Ovary (tissue), 3 donors: ENCODE measurements at regions not wholly inside any gene's neighbourhood (a gene's known extent, or its start where the extent isn't known, plus 50 kb on each side); places are given as distances from the start of the nearest gene placed in this dataset.

Experiments
- EP300 ChIP-seq: sonication (generic); formaldehyde crosslinking; IDR thresholded peaks from one replicate; pipeline ENCODE4 v1.6.1; 2017; ENCODE audit warnings: antibody characterized with exemption
- POLR2A ChIP-seq: fragments of 450-650 bp; IDR thresholded peaks from one replicate; pipeline ENCODE4 v1.6.1; 2017; ENCODE audit warnings: antibody characterized with exemption, mild to moderate bottlenecking, moderate library complexity
- TF ChIP-seq, protein P1 (sequence below), 3 donors: fragments of 450-650 bp in 2 of 3; fragments of 200-600 bp in 1 of 3; IDR thresholded peaks; one replicate each; pipeline versions ENCODE4 v1.5.1 to v1.8.0; 2016 to 2022; ENCODE audit warnings: antibody characterized with exemption in 3 of 3, mild to moderate bottlenecking in 1 of 3
- donor health status: DM: no; HTN: no; CAD: no.

DNA sequence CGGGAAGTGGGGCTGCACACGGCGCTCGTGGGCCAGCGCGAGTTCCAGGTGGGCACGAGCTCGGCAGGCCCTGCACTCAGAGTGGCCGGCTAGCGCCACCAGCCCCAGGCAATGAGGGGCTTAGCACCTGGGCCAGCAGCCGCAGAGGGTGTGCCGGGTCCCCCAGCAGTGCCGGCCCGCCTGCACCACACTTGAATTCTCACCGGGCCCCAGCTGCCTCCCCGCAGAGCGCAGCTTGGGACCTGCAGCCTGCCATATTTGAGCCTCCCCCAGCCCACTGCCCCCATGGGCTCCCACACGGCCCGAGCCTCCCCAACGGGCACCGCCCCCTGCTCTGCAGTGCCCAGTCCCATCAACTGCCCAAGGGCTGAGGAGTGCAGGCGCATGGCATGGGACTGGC is 87.5 kb downstream of the CHCHD4 start:
- TF ChIP-seq EP300 (no peak), POLR2A (no peak)
- TF ChIP-seq, protein P1, sequence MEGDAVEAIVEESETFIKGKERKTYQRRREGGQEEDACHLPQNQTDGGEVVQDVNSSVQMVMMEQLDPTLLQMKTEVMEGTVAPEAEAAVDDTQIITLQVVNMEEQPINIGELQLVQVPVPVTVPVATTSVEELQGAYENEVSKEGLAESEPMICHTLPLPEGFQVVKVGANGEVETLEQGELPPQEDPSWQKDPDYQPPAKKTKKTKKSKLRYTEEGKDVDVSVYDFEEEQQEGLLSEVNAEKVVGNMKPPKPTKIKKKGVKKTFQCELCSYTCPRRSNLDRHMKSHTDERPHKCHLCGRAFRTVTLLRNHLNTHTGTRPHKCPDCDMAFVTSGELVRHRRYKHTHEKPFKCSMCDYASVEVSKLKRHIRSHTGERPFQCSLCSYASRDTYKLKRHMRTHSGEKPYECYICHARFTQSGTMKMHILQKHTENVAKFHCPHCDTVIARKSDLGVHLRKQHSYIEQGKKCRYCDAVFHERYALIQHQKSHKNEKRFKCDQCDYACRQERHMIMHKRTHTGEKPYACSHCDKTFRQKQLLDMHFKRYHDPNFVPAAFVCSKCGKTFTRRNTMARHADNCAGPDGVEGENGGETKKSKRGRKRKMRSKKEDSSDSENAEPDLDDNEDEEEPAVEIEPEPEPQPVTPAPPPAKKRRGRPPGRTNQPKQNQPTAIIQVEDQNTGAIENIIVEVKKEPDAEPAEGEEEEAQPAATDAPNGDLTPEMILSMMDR (IDR thresholded peaks at IDR 0.05), result no peak
